ENCODE measurements at regions not wholly inside any gene's neighbourhood (a gene's known extent, or its start where the extent isn't known, plus 50 kb on each side); places are given as distances from the start of the nearest gene placed in this dataset.

DNA sequence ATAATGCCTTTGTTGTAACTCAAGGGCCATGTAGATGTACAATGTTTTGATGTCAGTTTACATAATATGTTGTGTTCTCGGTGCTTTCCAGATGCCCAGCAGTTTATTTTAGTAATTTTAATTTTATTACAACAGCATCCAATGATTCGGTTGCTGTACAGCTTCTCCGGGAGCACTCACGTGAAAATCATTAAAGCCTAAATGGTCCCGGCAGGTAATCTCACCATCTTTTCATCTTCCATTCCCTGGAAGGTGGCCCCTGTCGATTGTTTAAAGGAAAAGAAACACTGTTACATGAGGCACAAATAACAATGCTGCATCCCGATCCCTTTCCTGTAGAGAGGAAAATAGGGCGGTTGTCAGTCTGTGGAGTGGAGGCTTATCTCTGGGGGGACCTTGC lies 498.1 kb downstream of the SLC4A3 start:
- no TSS peak for BruUV-seq (replicated peaks)
- H3K9me2 ChIP-seq (replicated peaks; ENCODE audit: low read length): no peaks in the 10 kb centered on the region
- no peak overlapping the region for H3K4me2 ChIP-seq (ENCODE audit: low read length)
- ChIA-PET CTCF (no interaction called here), POLR2A (ENCODE audit: unreplicated experiment) (no interaction called here)
- H3K9ac ChIP-seq (ENCODE audit: low read length): no peak overlapping the region
- intact Hi-C loops (cut with micrococcal nuclease): no loop called here
- no peaks in the 10 kb centered on the region for H3F3A ChIP-seq (ENCODE audit: low read length, unreplicated experiment)
- ATAC-seq (no peak), DNase-seq (no peak)
- no peak overlapping the region for H3K4me3 ChIP-seq (ENCODE audit: low read length)
- no peaks in the 10 kb centered on the region for H3K79me2 ChIP-seq (ENCODE audit: low read length)
- H3K27me3 ChIP-seq (ENCODE audit: low read length): no peaks in the 10 kb centered on the region
- H3K36me3 ChIP-seq (ENCODE audit: low read depth, low read length): no peaks in the 10 kb centered on the region; the same call in 1 of the 2 replicates
- H3K9me3 ChIP-seq (ENCODE audit: low read length): no peaks in the 10 kb centered on the region
- no peak overlapping the region for H3K27ac ChIP-seq (ENCODE audit: low read length)
- H2AFZ ChIP-seq (ENCODE audit: low read length): no peak overlapping the region
- no peak for TF ChIP-seq EZH2 (IDR thresholded peaks at IDR 0.05; ENCODE audit: low read length, unreplicated experiment)
- TF ChIP-seq EZH2phosphoT487 (IDR thresholded peaks at IDR 0.05; ENCODE audit: borderline replicate concordance, low read length): no peak
- TF ChIP-seq, protein P1, sequence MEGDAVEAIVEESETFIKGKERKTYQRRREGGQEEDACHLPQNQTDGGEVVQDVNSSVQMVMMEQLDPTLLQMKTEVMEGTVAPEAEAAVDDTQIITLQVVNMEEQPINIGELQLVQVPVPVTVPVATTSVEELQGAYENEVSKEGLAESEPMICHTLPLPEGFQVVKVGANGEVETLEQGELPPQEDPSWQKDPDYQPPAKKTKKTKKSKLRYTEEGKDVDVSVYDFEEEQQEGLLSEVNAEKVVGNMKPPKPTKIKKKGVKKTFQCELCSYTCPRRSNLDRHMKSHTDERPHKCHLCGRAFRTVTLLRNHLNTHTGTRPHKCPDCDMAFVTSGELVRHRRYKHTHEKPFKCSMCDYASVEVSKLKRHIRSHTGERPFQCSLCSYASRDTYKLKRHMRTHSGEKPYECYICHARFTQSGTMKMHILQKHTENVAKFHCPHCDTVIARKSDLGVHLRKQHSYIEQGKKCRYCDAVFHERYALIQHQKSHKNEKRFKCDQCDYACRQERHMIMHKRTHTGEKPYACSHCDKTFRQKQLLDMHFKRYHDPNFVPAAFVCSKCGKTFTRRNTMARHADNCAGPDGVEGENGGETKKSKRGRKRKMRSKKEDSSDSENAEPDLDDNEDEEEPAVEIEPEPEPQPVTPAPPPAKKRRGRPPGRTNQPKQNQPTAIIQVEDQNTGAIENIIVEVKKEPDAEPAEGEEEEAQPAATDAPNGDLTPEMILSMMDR (conservative IDR thresholded peaks at IDR 0.05; ENCODE audit: low read depth, low read length): no peak
- no peaks in the 10 kb centered on the region for H4K20me1 ChIP-seq (ENCODE audit: low read length)
- H3K4me1 ChIP-seq (ENCODE audit: insufficient read depth, low read length): peaks cover 4% of the 10 kb centered on the region; the same call in 1 of the 2 replicates

GRCh38 chr2:220127311-220127710 lies 499.9 kb downstream of the SLC4A3 start:
- Histone ChIP-seq H3K4me2 (ENCODE audit: low read length) (peak overlapping the region; percentile 35; the same call in 1 of the 2 replicates), H3K9me3 (ENCODE audit: low read length) (no peaks in the 10 kb centered on the region), H3K4me3 (ENCODE audit: low read length) (no peak overlapping the region), H3K4me1 (ENCODE audit: insufficient read depth, low read length) (peaks cover 4% of the 10 kb centered on the region; the same call in 1 of the 2 replicates), H3K36me3 (ENCODE audit: low read depth, low read length) (no peaks in the 10 kb centered on the region; the same call in 1 of the 2 replicates), H3K27me3 (ENCODE audit: low read length) (no peaks in the 10 kb centered on the region), H3K79me2 (ENCODE audit: low read length) (no peaks in the 10 kb centered on the region), H4K20me1 (ENCODE audit: low read length) (no peaks in the 10 kb centered on the region), H3K9me2 (replicated peaks; ENCODE audit: low read length) (no peaks in the 10 kb centered on the region), H2AFZ (ENCODE audit: low read length) (peak overlapping the region; percentile 31; the same call in 1 of the 2 replicates), H3K9ac (ENCODE audit: low read length) (no peak overlapping the region), H3K27ac (ENCODE audit: low read length) (no peak overlapping the region), H3F3A (ENCODE audit: low read length, unreplicated experiment) (no peaks in the 10 kb centered on the region)
- intact Hi-C loops (cut with micrococcal nuclease): no loop called here
- BruUV-seq (replicated peaks): no TSS peak
- TF ChIP-seq, protein P1 (conservative IDR thresholded peaks at IDR 0.05; ENCODE audit: low read depth, low read length): no peak
- peak; percentile 61 for DNase-seq
- ChIA-PET CTCF (no interaction called here), POLR2A (ENCODE audit: unreplicated experiment) (no interaction called here)
- no peak; the same call in 1 of the 2 replicates for ATAC-seq

DNA sequence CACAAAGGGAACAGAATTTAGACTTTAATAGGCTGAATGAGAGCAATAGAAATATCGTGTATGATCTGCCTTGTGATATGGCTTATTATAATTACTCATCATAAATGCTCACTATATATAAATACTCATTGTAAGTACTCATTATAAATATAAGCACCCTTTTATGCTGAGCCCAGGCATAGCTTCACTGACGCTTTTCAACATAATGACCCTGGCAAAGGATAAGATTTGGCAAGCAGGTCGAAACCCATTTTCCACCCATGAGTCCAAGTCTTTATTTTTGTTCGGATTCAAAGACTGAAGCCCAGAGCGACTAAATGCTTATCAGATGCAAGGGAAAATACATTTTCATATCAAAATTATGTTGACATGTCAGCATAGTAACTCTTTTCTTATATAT lies 500.4 kb downstream of the SLC4A3 start:
- Histone ChIP-seq H3K27me3 (ENCODE audit: low read length) (no peaks in the 10 kb centered on the region), H3K9ac (ENCODE audit: low read length) (no peak overlapping the region), H3F3A (ENCODE audit: low read length, unreplicated experiment) (no peaks in the 10 kb centered on the region), H3K79me2 (ENCODE audit: low read length) (no peaks in the 10 kb centered on the region), H3K9me2 (replicated peaks; ENCODE audit: low read length) (no peaks in the 10 kb centered on the region), H4K20me1 (ENCODE audit: low read length) (no peaks in the 10 kb centered on the region), H3K4me3 (ENCODE audit: low read length) (no peak overlapping the region), H3K36me3 (ENCODE audit: low read depth, low read length) (no peaks in the 10 kb centered on the region; the same call in 1 of the 2 replicates), H3K9me3 (ENCODE audit: low read length) (no peaks in the 10 kb centered on the region), H2AFZ (ENCODE audit: low read length) (no peak overlapping the region), H3K4me1 (ENCODE audit: insufficient read depth, low read length) (peaks cover 4% of the 10 kb centered on the region; the same call in 1 of the 2 replicates), H3K27ac (ENCODE audit: low read length) (no peak overlapping the region), H3K4me2 (ENCODE audit: low read length) (no peak overlapping the region)
- ChIA-PET POLR2A (ENCODE audit: unreplicated experiment) (no interaction called here), CTCF (no interaction called here)
- ATAC-seq (no peak), DNase-seq (no peak)
- TF ChIP-seq EZH2phosphoT487 (IDR thresholded peaks at IDR 0.05; ENCODE audit: borderline replicate concordance, low read length) (no peak), EZH2 (IDR thresholded peaks at IDR 0.05; ENCODE audit: low read length, unreplicated experiment) (no peak)
- TF ChIP-seq, protein P1 (conservative IDR thresholded peaks at IDR 0.05; ENCODE audit: low read depth, low read length): no peak
- intact Hi-C loops (cut with micrococcal nuclease): no loop called here
- no TSS peak for BruUV-seq (replicated peaks)
